NCI-H2196 (cell line): ENCODE measurements at regions not wholly inside any gene's neighbourhood (a gene's known extent, or its start where the extent isn't known, plus 50 kb on each side); places are given as distances from the start of the nearest gene placed in this dataset.

Experiments used
- DNase-seq: peaks from one replicate; lab custom pipeline; 2025; ENCODE audit not compliant: unreplicated experiment; lab: John Stamatoyannopoulos, UW

GRCh38 chr2:105455488-105456003, 56.7 kb upstream of the FHL2 start:
- peak; percentile 93 for DNase-seq

DNA sequence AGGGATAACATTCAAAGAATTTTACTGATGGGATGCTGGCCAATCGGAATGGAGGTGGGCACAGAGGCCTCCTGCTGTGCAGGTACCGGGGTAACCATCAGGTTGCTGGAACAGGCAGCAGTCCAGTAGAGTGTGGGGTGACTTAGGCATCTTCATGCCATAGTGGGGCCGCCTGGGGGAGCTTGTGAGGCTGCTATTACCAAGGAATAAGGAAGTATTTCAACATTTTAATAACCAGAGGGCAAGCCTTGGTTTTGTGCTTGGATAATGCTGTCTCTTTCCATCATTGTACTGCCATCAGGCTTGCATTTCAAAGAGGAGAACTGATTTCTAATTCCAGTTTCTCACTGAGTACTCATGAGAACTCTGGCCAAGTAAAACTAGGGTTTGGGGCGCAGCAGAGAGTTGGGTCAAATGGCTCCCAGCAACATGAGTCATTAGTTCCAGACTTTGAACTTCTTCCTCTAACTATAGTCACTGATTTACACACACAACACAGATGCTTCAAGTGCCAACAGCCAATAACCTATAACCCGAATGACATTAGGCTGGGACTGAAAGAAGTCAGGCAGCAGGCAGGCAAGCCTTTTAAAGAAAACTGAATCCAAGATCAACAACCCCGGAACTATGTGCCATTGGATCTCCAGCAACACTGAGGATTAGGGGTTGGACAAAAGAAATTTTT, 56.1 kb upstream of the FHL2 start:
- peak; percentile 23 for DNase-seq

DNA sequence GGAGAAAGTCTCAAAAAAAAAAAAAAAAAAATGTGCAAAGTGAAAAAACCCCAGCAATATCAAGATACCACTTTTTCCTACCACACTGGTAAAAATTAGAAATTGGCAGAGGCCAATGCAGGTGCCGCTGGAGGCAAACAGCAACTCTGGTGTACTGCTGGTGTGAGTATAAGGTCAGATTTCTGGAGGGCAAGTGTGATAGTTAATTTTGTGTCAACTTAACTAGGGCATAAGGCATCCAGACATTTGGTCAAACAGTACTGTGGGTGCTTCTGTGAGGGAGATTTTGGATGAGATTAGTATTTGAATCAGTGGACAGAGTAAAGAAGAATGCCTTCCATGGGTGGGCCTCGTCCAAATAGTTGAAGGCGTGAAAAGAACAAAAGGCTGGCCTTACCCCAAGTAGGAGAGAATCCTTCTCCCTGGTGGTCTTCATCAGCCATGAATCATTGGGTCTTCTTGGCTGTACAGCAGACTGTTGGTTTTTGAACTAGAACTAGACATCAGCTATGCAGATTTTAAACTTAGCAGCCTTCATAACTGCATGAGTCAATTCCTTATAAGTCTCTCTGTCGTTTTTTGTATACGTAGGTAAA, 52.8 kb upstream of the FHL2 start:
- DNase-seq = no peak

GRCh38 chr2:105450471-105450870, 51.6 kb upstream of the FHL2 start:
- peak; percentile 55 for DNase-seq

GRCh38 chr2:105449076-105449475, 50.2 kb upstream of the FHL2 start:
- DNase-seq = peak; percentile 85
